22Rv1 (cell line): ENCODE measurements at regions not wholly inside any gene's neighbourhood (a gene's known extent, or its start where the extent isn't known, plus 50 kb on each side); places are given as distances from the start of the nearest gene placed in this dataset.

Experiments used
- H3K27ac ChIP-seq: fragments of 450-650 bp; 2 replicates; pipeline ENCODE4 v1.5.1; 2017
- CTCF ChIP-seq: fragments of 450-650 bp; IDR thresholded peaks from 2 replicates; pipeline ENCODE4 v1.5.1; 2017; ENCODE audit warnings: mild to moderate bottlenecking
- ZFX ChIP-seq: fragments of 450-650 bp; IDR thresholded peaks from 2 replicates; pipeline ENCODE4 v1.6.1; 2017; ENCODE audit warnings: antibody characterized with exemption, borderline replicate concordance

- TF ChIP-seq CTCF: no peak
- TF ChIP-seq ZFX: no peak
- no peak overlapping the region for H3K27ac ChIP-seq
Observed at GRCh38 chr21:24011087-24011486, 1596.2 kb downstream of the MRPL39 start.

GRCh38 chr21:24007592-24007991, 1599.7 kb downstream of the MRPL39 start:
- TF ChIP-seq ZFX (no peak), CTCF (no peak)
- no peak overlapping the region for H3K27ac ChIP-seq

- H3K27ac ChIP-seq: no peak overlapping the region
- no peak for TF ChIP-seq CTCF
- no peak for TF ChIP-seq ZFX
Observed at GRCh38 chr21:23986987-23987386, 1620.3 kb downstream of the MRPL39 start.

- TF ChIP-seq CTCF (no peak), ZFX (no peak)
- no peak overlapping the region for H3K27ac ChIP-seq
Observed at GRCh38 chr21:23986214-23986613, 1621.1 kb downstream of the MRPL39 start.

GRCh38 chr21:23982546-23982945, 1624.7 kb downstream of the MRPL39 start:
- no peak overlapping the region for H3K27ac ChIP-seq
- TF ChIP-seq ZFX: no peak

GRCh38 chr21:23977971-23978370, 1629.3 kb downstream of the MRPL39 start:
- no peak for TF ChIP-seq ZFX
- no peak for TF ChIP-seq CTCF
- no peak overlapping the region for H3K27ac ChIP-seq

GRCh38 chr21:23968722-23969647, 1638.3 kb downstream of the MRPL39 start:
- H3K27ac ChIP-seq: no peak overlapping the region
- TF ChIP-seq CTCF (peak; percentile 81), ZFX (no peak)
